ENCODE measurements at regions not wholly inside any gene's neighbourhood (a gene's known extent, or its start where the extent isn't known, plus 50 kb on each side); places are given as distances from the start of the nearest gene placed in this dataset.

- H3K79me2 ChIP-seq (ENCODE audit: control insufficient read depth, insufficient read depth, low read length), result no peaks in the 10 kb centered on the region
- H3K9ac ChIP-seq (ENCODE audit: low read length), result no peak overlapping the region
- H2AFZ ChIP-seq (ENCODE audit: insufficient read depth, low read depth, low read length, poor library complexity, severe bottlenecking), result no peak overlapping the region
- no peaks in the 10 kb centered on the region for H3K4me1 ChIP-seq (ENCODE audit: control insufficient read depth in 2 of 2, insufficient read depth in 2 of 2, low read length in 2 of 2)
- no peaks in the 10 kb centered on the region for H3K9me3 Mint-ChIP-seq (ENCODE audit: insufficient read depth)
- no peak overlapping the region for H3K4me2 ChIP-seq (replicated peaks; ENCODE audit: low read depth, low read length, poor library complexity, severe bottlenecking)
- ChIA-PET POLR2A (no interaction called here), CTCF (no interaction called here)
- no peaks in the 10 kb centered on the region for H4K20me1 ChIP-seq (ENCODE audit: control insufficient read depth, insufficient read depth, low read length, poor library complexity, severe bottlenecking)
- H3K4me1 Mint-ChIP-seq, result no peaks in the 10 kb centered on the region
- ATAC-seq (ENCODE audit: low read depth) (no peak), DNase-seq (no peak)
- no peak overlapping the region for H3K4me3 ChIP-seq (ENCODE audit: control extremely low read depth in 1 of 5, extremely low read depth in 1 of 5, insufficient read depth in 1 of 5, low read depth in 2 of 5, low read length in 4 of 5)
- H3K27me3 Mint-ChIP-seq, result peaks cover 12% of the 10 kb centered on the region
- H3K4me3 Mint-ChIP-seq, result no peak overlapping the region
- H3K9me3 ChIP-seq (ENCODE audit: control extremely low read depth in 1 of 3, control insufficient read depth in 2 of 3, insufficient read depth in 1 of 3, low read length in 2 of 3), result no peaks in the 10 kb centered on the region
- H3K27ac Mint-ChIP-seq, result no peak overlapping the region
- TF ChIP-seq EZH2 (IDR thresholded peaks at IDR 0.05; ENCODE audit: borderline replicate concordance, insufficient read depth, low read depth, low read length, poor library complexity, severe bottlenecking) (no peak), CTCF (IDR thresholded peaks at IDR 0.05) (no peak)
- intact Hi-C loops (cut with micrococcal nuclease), result no loop called here
- no peaks in the 10 kb centered on the region for H3K36me3 ChIP-seq (replicated peaks in 1 of 2; ENCODE audit: control extremely low read depth in 1 of 2, control insufficient read depth in 1 of 2, extremely low read depth in 1 of 2, insufficient read depth in 2 of 2, low read length in 1 of 2)
- WGBS (ENCODE audit: insufficient coverage), result no CpG with 5 or more reads among the region's 2 CpGs
- no peak overlapping the region for H3K27ac ChIP-seq (ENCODE audit: low read length in 2 of 2)
- no peaks in the 10 kb centered on the region for H3K27me3 ChIP-seq (replicated peaks in 1 of 4; ENCODE audit: control extremely low read depth in 1 of 4, control insufficient read depth in 3 of 4, insufficient read depth in 4 of 4, low read length in 3 of 4)
Observed at GRCh38 chr2:16798472-16798871, 132.8 kb upstream of the CYRIA start.

GRCh38 chr2:16791496-16791895 lies 125.9 kb upstream of the CYRIA start:
- Histone ChIP-seq H3K4me3 (ENCODE audit: control extremely low read depth in 1 of 5, extremely low read depth in 1 of 5, insufficient read depth in 1 of 5, low read depth in 2 of 5, low read length in 4 of 5) (no peak overlapping the region), H3K36me3 (replicated peaks in 1 of 2; ENCODE audit: control extremely low read depth in 1 of 2, control insufficient read depth in 1 of 2, extremely low read depth in 1 of 2, insufficient read depth in 2 of 2, low read length in 1 of 2) (no peaks in the 10 kb centered on the region), H3K27ac (ENCODE audit: low read length in 2 of 2) (no peak overlapping the region), H3K79me2 (ENCODE audit: control insufficient read depth, insufficient read depth, low read length) (no peaks in the 10 kb centered on the region), H3K4me2 (replicated peaks; ENCODE audit: low read depth, low read length, poor library complexity, severe bottlenecking) (no peak overlapping the region), H4K20me1 (ENCODE audit: control insufficient read depth, insufficient read depth, low read length, poor library complexity, severe bottlenecking) (no peaks in the 10 kb centered on the region), H2AFZ (ENCODE audit: insufficient read depth, low read depth, low read length, poor library complexity, severe bottlenecking) (no peak overlapping the region), H3K9me3 (ENCODE audit: control extremely low read depth in 1 of 3, control insufficient read depth in 2 of 3, insufficient read depth in 1 of 3, low read length in 2 of 3) (no peaks in the 10 kb centered on the region), H3K4me1 (ENCODE audit: control insufficient read depth in 2 of 2, insufficient read depth in 2 of 2, low read length in 2 of 2) (no peaks in the 10 kb centered on the region), H3K9ac (ENCODE audit: low read length) (no peak overlapping the region), H3K27me3 (replicated peaks in 1 of 4; ENCODE audit: control extremely low read depth in 1 of 4, control insufficient read depth in 3 of 4, insufficient read depth in 4 of 4, low read length in 3 of 4) (no peaks in the 10 kb centered on the region)
- H3K4me1 Mint-ChIP-seq, result no peaks in the 10 kb centered on the region
- no peaks in the 10 kb centered on the region for H3K9me3 Mint-ChIP-seq (ENCODE audit: insufficient read depth)
- CTCF ChIA-PET, result no interaction called here
- H3K27me3 Mint-ChIP-seq, result peaks cover 8% of the 10 kb centered on the region
- intact Hi-C loops (cut with micrococcal nuclease), result no loop called here
- no CpG with 5 or more reads among the region's 1 CpG for WGBS (ENCODE audit: insufficient coverage)
- TF ChIP-seq CTCF (IDR thresholded peaks at IDR 0.05), result no peak
- TF ChIP-seq EZH2 (IDR thresholded peaks at IDR 0.05; ENCODE audit: borderline replicate concordance, insufficient read depth, low read depth, low read length, poor library complexity, severe bottlenecking), result no peak
- POLR2A ChIA-PET, result no interaction called here
- no peak for ATAC-seq (ENCODE audit: low read depth)
- DNase-seq, result no peak
- no peak overlapping the region for H3K4me3 Mint-ChIP-seq
- H3K27ac Mint-ChIP-seq, result no peak overlapping the region
